ENCODE measurements at regions not wholly inside any gene's neighbourhood (a gene's known extent, or its start where the extent isn't known, plus 50 kb on each side); places are given as distances from the start of the nearest gene placed in this dataset.
A peak's percentile ranks its signal among the peaks of the same experiment; 100 is the strongest.

- TF ChIP-seq HMGXB4 (CRISPR knock-in tag; IDR thresholded peaks at IDR 0.05; ENCODE audit: borderline replicate concordance) (no peak), CHD4 (IDR thresholded peaks at IDR 0.05; ENCODE audit: borderline replicate concordance) (no peak), CEBPB (IDR thresholded peaks at IDR 0.05) (no peak)
These were observed 129.5 kb upstream of the GGTLC1 start (continued) for GRCh38 chr20:24118034-24118433.

- FAIRE-seq (no peak), DNase-seq (ENCODE audit: low read depth in 1 of 2, low spot score in 1 of 2) (no peak), ATAC-seq (no peak)
- CTCF ChIA-PET, result interaction anchor here (1.0 to 5.6 kb wide), 5 partner anchors 10 to 801 kb away, joined by 4 to 19 read pairs (median 5); no protein-coding TSS in a partner anchor
- H3K4me2 ChIP-seq, result no peak overlapping the region
- no peak for TF ChIP-seq CEBPB (IDR thresholded peaks at IDR 0.05)
- TF ChIP-seq TP53 (CRISPR knock-in tag; IDR thresholded peaks at IDR 0.05), result no peak
- no peak for TF ChIP-seq NPAS2 (CRISPR knock-in tag; IDR thresholded peaks at IDR 0.05; ENCODE audit: borderline replicate concordance)
- TF ChIP-seq ZFP36 (IDR thresholded peaks at IDR 0.05; ENCODE audit: borderline replicate concordance, partially characterized antibody), result no peak
- no peak for TF ChIP-seq PHF8 (IDR thresholded peaks at IDR 0.05; ENCODE audit: borderline replicate concordance, low read depth)
- no peak for TF ChIP-seq REST (IDR thresholded peaks at IDR 0.05)
- no peak for TF ChIP-seq ZSCAN20 (CRISPR knock-in tag; IDR thresholded peaks at IDR 0.05)
- no peak for TF ChIP-seq HEYL (CRISPR knock-in tag; IDR thresholded peaks at IDR 0.05)
- TF ChIP-seq RFX5 (IDR thresholded peaks at IDR 0.05), result no peak
- no peak for TF ChIP-seq MAX (IDR thresholded peaks at IDR 0.05)
- TF ChIP-seq CHD4 (IDR thresholded peaks at IDR 0.05; ENCODE audit: borderline replicate concordance), result no peak
- TF ChIP-seq CTCF (IDR thresholded peaks at IDR 0.05), result no peak
- no peak for TF ChIP-seq FOXS1 (CRISPR knock-in tag; IDR thresholded peaks at IDR 0.05)
- TF ChIP-seq ELK1 (IDR thresholded peaks at IDR 0.05; ENCODE audit: low read depth, low read length), result no peak
- no peak for TF ChIP-seq GATA3 (IDR thresholded peaks at IDR 0.05; ENCODE audit: borderline replicate concordance)
- TF ChIP-seq RAD21 (conservative IDR thresholded peaks at IDR 0.05 in 1 of 2, IDR thresholded peaks at IDR 0.05 in 1 of 2), result no peak
- peaks cover 15% of the 10 kb centered on the region; the same call in 2 of the 3 replicates for H3K4me1 ChIP-seq
- no peaks in the 10 kb centered on the region for H3K9me3 ChIP-seq
- 75% methylated on average over 3 of the region's 3 CpGs for WGBS (ENCODE audit: missing lambda C conversion rate)
- H3K4me3 ChIP-seq, result no peak overlapping the region
- POLR2A ChIA-PET, result no interaction called here
- peak overlapping the region in 1 of 2 experiments; percentile 71; a peak in 3 of 6 replicates for H3K27ac ChIP-seq
These were observed 128.8 kb upstream of the GGTLC1 start for GRCh38 chr20:24117383-24117782.

Data from A549 (cell line).